GM10248 (cell line): ENCODE measurements at regions not wholly inside any gene's neighbourhood (a gene's known extent, or its start where the extent isn't known, plus 50 kb on each side); places are given as distances from the start of the nearest gene placed in this dataset.

Source experiments
- CTCF ChIA-PET: fragments of 300-600 bp; sonication (Branson Sonifier 250); formaldehyde crosslinking; extraction: SDS; loops from one replicate; lab custom pipeline; 2021; ENCODE audit warnings: antibody characterized with exemption; lab: Yijun Ruan, JAX
- POLR2A ChIA-PET: fragments of 350-650 bp; sonication (Branson Sonifier 250); formaldehyde crosslinking; extraction: SDS; loops from one replicate; lab custom pipeline; 2020; ENCODE audit warnings: antibody characterized with exemption; lab: Yijun Ruan, JAX
- DNase-seq: peaks from one replicate; pipeline ENCODE4 v3.0.0; 2012; ENCODE audit errors: extremely low spot score
- TF ChIP-seq, protein P1 (sequence below): IDR thresholded peaks from 2 replicates; pipeline ENCODE4 v1.5.1; 2012; ENCODE audit warnings: mild to moderate bottlenecking, low read depth; ENCODE audit errors: extremely low read depth, missing control alignments, control extremely low read depth

DNA sequence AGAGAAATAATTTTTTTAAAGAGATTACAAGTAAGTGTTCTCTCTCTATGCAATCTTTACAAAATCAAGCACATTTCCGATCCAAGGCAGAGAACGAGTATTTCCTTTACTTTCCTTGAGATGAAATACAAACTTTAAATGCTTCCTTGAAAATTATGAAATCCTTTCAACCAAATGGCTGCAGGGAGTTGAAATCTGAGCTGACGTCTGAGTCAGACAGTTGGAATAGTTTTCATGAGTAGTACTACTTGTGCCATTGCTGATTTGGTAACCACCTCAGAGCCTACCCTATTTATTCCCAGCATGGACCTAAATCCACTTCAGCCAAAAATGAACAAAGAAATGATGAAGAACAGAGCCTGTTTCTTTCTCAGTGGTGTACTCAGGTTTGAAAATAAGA lies 183.6 kb downstream of the GIPC2 start:
- TF ChIP-seq, protein P1, sequence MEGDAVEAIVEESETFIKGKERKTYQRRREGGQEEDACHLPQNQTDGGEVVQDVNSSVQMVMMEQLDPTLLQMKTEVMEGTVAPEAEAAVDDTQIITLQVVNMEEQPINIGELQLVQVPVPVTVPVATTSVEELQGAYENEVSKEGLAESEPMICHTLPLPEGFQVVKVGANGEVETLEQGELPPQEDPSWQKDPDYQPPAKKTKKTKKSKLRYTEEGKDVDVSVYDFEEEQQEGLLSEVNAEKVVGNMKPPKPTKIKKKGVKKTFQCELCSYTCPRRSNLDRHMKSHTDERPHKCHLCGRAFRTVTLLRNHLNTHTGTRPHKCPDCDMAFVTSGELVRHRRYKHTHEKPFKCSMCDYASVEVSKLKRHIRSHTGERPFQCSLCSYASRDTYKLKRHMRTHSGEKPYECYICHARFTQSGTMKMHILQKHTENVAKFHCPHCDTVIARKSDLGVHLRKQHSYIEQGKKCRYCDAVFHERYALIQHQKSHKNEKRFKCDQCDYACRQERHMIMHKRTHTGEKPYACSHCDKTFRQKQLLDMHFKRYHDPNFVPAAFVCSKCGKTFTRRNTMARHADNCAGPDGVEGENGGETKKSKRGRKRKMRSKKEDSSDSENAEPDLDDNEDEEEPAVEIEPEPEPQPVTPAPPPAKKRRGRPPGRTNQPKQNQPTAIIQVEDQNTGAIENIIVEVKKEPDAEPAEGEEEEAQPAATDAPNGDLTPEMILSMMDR: no peak
- ChIA-PET POLR2A (no interaction called here), CTCF (no interaction called here)
- DNase-seq: no peak

DNA sequence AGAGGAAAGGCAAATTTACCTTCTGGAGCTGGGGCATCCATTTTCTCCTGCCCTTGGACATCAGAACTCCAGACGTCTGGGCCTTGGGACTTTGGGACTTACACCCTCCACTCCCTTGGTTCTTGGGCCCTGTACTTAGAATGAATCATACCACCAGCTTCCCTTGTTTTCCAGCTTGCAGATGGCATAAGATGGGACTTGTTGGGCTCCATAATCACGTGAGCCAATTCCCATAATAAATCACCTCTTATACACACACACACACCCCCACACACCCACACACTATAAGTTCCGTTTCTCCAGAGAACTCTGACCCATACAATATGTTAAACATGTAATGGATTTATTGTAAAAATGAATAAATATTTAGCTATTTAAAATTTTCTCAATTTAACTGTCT lies 185.7 kb downstream of the GIPC2 start:
- TF ChIP-seq, protein P1: no peak
- CTCF ChIA-PET: interaction anchor here (0.8 kb wide), 1 partner anchor 44 kb away, joined by 4 read pairs; no protein-coding TSS in a partner anchor
- no peak for DNase-seq
- POLR2A ChIA-PET: no interaction called here

DNA sequence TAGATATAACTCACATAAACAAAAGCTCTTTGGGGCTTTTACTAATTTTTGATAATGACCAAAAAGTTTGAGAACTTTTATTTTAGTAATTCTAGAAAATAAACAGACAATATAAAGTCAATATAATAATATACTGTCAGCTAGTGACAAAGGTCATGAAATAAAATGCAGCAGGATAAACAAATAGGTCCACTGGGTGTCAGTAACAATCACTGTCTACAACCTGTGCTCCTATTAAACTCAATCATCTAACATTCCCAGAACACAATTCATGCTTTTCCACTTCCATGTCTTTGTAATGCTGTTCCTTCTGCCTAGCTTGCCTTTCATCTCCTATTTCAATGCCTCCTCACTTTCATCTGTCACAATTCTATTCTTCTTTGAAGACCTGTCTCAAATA lies 186.1 kb downstream of the GIPC2 start:
- POLR2A ChIA-PET: no interaction called here
- CTCF ChIA-PET: interaction anchor here (0.8 kb wide), 1 partner anchor 44 kb away, joined by 4 read pairs; no protein-coding TSS in a partner anchor
- TF ChIP-seq, protein P1: no peak
- no peak for DNase-seq

DNA sequence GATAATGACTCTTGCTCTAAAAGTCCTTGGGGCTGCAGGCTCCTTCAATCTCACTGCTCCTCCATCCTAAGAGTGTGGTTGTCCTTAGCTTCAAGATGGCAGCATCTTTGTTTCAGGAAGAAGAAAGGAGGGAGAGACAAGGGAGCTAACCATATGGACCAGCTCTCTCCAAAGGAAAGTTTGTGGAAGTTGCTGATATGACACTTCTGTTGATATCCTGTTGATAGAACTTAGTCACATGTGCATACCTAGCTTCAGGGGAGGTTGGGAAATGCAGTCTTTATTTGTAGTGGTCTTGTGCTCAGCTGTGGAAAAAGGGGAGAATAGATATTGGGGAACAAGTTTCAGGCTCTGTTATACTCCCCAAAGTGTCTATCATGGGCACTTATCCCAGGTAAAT lies 186.9 kb downstream of the GIPC2 start:
- ChIA-PET CTCF (interaction anchor here (1.1 to 1.2 kb wide), 2 partner anchors 12 to 30 kb away, joined by 3 to 4 read pairs; no protein-coding TSS in a partner anchor), POLR2A (no interaction called here)
- TF ChIP-seq, protein P1: no peak
- DNase-seq: no peak

DNA sequence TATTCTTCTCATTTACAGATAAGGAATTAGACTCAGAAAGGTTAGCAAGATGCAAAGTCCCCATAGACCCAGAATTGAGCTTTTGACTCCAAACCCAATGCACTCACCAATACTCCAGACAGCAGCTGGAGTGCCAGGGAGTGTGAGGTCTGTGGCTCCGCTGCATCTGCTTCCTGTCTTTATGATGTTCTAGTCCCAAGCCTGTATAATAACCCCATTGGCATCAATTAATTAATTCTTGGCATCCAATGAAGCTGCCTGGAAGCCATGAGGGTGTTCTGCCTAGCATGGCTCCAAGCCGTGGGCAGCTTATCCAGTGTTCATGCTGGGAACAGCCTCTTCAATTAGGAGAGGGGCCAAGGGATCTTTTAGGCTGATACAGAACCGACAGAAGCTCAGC lies 188.7 kb downstream of the GIPC2 start:
- ChIA-PET POLR2A (no interaction called here), CTCF (no interaction called here)

DNA sequence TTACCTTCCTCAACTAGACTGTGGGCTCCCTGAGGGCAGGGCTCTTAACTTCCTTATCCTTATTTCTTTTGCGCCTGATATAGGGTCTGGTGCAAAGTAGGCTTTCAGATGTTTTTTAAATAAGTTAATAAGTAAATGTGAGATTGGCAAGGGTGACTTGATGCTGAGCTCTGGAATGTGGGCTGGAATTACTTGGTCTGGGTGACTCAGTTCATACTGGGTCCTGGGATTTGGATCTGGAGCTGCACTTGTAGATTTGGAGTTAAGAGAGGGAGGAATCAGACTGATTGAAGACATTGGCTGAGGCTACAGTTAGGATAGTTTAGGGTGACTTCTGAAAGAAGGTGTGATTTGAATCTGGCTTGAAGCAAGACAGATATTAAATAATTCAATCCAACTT lies 190.9 kb downstream of the GIPC2 start:
- DNase-seq: no peak

More for the DNA sequence above, 188.7 kb downstream of the GIPC2 start:
- DNase-seq: no peak
- TF ChIP-seq, protein P1: no peak

More for the DNA sequence above, 190.9 kb downstream of the GIPC2 start:
- ChIA-PET POLR2A (no interaction called here), CTCF (no interaction called here)
- TF ChIP-seq, protein P1: no peak
